GM18508 (cell line): ENCODE measurements at regions not wholly inside any gene's neighbourhood (a gene's known extent, or its start where the extent isn't known, plus 50 kb on each side); places are given as distances from the start of the nearest gene placed in this dataset.

ENCODE experiments used
- ATAC-seq: cut with Tn5 transposase; IDR thresholded peaks from one replicate; pipeline ENCODE4 v1.9.1; 2021; ENCODE audit warnings: moderate number of reproducible peaks; ENCODE audit not compliant: insufficient read depth, unreplicated experiment

- no peak for ATAC-seq
Observed at GRCh38 chr12:77324763-77325468, 259.5 kb upstream of the E2F7 start.

- no peak for ATAC-seq
Observed at GRCh38 chr12:77324416-77324762, 259.0 kb upstream of the E2F7 start.

GRCh38 chr12:77323788-77324415 is 258.5 kb upstream of the E2F7 start:
- ATAC-seq = no peak

GRCh38 chr12:77319166-77319565 is 253.8 kb upstream of the E2F7 start:
- ATAC-seq = no peak

- ATAC-seq = no peak
Observed at GRCh38 chr12:77315407-77315806, 250.0 kb upstream of the E2F7 start.

GRCh38 chr12:77314378-77315052 is 249.1 kb upstream of the E2F7 start:
- ATAC-seq = no peak

- ATAC-seq = no peak
Observed at GRCh38 chr12:77308056-77308455, 242.7 kb upstream of the E2F7 start.

GRCh38 chr12:77300811-77301210 is 235.4 kb upstream of the E2F7 start:
- ATAC-seq = no peak

- ATAC-seq = no peak
Observed at GRCh38 chr12:77299910-77300669, 234.7 kb upstream of the E2F7 start.

- no peak for ATAC-seq
Observed at GRCh38 chr12:77299001-77299400, 233.6 kb upstream of the E2F7 start.

GRCh38 chr12:77294016-77294415 is 228.6 kb upstream of the E2F7 start:
- no peak for ATAC-seq

GRCh38 chr12:77274926-77275325 is 209.6 kb upstream of the E2F7 start:
- no peak for ATAC-seq

GRCh38 chr12:77273898-77274297 is 208.5 kb upstream of the E2F7 start:
- ATAC-seq = no peak

GRCh38 chr12:77256956-77257355 is 191.6 kb upstream of the E2F7 start:
- no peak for ATAC-seq

- no peak for ATAC-seq
Observed at GRCh38 chr12:77253321-77253720, 188.0 kb upstream of the E2F7 start.

- no peak for ATAC-seq
Observed at GRCh38 chr12:77251799-77252198, 186.4 kb upstream of the E2F7 start.

- ATAC-seq = no peak
Observed at GRCh38 chr12:77249892-77250291, 184.5 kb upstream of the E2F7 start.

GRCh38 chr12:77248036-77248435 is 182.7 kb upstream of the E2F7 start:
- ATAC-seq = no peak

- ATAC-seq = no peak
Observed at GRCh38 chr12:77247542-77247941, 182.2 kb upstream of the E2F7 start.

GRCh38 chr12:77243345-77243744 is 178.0 kb upstream of the E2F7 start:
- no peak for ATAC-seq

GRCh38 chr12:77239617-77240016 is 174.2 kb upstream of the E2F7 start:
- ATAC-seq = no peak
